Rectal smooth muscle tissue (tissue), 1 donor: ENCODE measurements at regions not wholly inside any gene's neighbourhood (a gene's known extent, or its start where the extent isn't known, plus 50 kb on each side); places are given as distances from the start of the nearest gene placed in this dataset.

Source experiments
- H3K27ac ChIP-seq: one replicate; pipeline ENCODE4 v1.7.0; 2013; ENCODE audit warnings: low read depth, low read length, inconsistent platforms
- H3K27me3 ChIP-seq: one replicate; pipeline ENCODE4 v1.7.0; 2013; ENCODE audit warnings: low read length; ENCODE audit not compliant: control insufficient read depth, insufficient read depth
- H3K36me3 ChIP-seq: one replicate; pipeline ENCODE4 v1.7.0; 2013; ENCODE audit warnings: low read length; ENCODE audit not compliant: control insufficient read depth, insufficient read depth
- H3K4me1 ChIP-seq: one replicate; pipeline ENCODE4 v1.7.0; 2013; ENCODE audit warnings: low read length; ENCODE audit not compliant: control insufficient read depth, insufficient read depth
- H3K4me3 ChIP-seq: one replicate; pipeline ENCODE4 v1.7.0; 2013; ENCODE audit warnings: low read length
- H3K9ac ChIP-seq: one replicate; pipeline ENCODE4 v1.7.0; 2013; ENCODE audit warnings: low read length

DNA sequence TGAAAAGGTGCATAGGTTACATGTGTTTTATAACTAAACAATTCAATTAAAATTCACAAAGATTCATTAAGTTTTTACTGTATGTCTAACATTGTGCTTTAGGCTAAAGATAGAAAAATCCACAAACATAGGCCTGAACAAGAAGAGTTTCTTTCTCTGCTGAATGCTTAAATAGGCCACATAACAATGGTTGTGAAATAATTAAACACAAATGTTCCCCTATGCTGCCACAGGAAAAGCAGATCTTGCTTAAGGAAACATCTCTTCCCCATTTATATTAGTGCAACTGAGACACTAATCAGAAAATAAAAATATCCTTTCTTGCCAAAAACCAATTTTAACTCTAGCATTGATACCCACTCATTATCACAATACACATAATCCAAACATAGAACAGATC lies 725.4 kb upstream of the DPPA4 start:
- no peak overlapping the region for H3K9ac ChIP-seq
- no peak overlapping the region for H3K27ac ChIP-seq
- no peaks in the 10 kb centered on the region for H3K27me3 ChIP-seq

DNA sequence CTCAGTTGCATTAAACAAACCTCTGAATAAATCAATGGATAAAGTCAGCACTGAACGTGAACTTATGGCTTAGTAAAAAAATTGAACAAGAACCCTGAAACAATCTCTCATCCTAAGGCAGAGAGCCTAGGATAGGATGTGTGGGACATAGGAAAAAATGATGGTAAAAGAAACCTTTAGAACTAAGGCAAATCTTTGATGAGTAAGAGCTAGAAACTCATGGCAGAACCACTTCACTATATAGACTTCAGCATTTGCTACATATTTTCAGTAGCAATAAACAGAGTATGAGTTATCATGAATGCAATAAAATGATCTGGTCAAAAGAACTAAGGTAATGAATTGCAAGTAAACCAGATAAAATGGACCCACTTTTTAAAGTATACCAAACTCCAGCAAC lies 725.8 kb upstream of the DPPA4 start:
- Histone ChIP-seq H3K36me3 (no peaks in the 10 kb centered on the region), H3K4me1 (no peaks in the 10 kb centered on the region), H3K9ac (no peak overlapping the region), H3K27ac (no peak overlapping the region), H3K4me3 (no peak overlapping the region), H3K27me3 (no peaks in the 10 kb centered on the region)

More for the DNA sequence above, 725.4 kb upstream of the DPPA4 start:
- H3K36me3 ChIP-seq, result no peaks in the 10 kb centered on the region
- no peak overlapping the region for H3K4me3 ChIP-seq
- H3K4me1 ChIP-seq, result no peaks in the 10 kb centered on the region

DNA sequence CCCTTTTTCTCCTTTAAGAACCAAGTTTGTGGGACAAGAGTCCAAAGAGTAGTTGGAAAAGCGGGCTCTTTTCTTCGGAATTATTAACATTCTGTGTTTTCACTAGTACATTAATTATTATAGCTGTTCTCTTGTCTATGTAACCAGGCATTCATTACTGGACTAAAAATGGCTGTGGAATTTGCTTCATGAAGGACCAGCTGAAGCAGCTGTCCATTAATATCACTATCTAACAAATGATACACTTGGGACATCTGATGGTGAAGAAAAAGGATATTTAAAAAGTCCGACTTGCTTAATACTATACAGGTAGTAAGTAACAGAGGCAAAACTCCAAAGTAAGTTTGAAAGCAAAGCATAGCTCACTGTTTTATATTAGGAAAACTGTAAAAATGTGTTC lies 728.9 kb upstream of the DPPA4 start:
- Histone ChIP-seq H3K4me1 (no peaks in the 10 kb centered on the region), H3K9ac (no peak overlapping the region), H3K27me3 (no peaks in the 10 kb centered on the region), H3K27ac (no peak overlapping the region), H3K4me3 (no peak overlapping the region), H3K36me3 (no peaks in the 10 kb centered on the region)

DNA sequence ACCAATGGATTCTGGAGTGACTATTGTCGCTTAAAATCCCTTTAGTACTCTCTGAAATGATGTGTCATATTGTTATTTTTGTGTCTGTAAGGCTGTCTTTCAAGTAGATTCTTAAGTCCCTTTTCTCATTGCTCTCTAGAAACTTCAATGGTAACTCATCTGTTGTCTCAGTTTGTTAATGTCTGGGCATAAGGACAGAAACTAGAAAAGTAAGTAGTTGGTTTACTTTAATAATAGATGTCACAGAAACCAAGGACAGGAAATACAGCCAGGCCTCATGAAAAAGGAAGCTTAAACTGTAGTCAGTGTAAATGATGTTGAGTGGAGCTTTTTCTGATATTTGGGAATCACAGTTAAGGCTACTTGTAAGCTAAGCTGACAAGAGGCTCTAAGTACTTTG lies 730.2 kb upstream of the DPPA4 start:
- no peaks in the 10 kb centered on the region for H3K4me1 ChIP-seq
- H3K36me3 ChIP-seq, result no peaks in the 10 kb centered on the region
- no peak overlapping the region for H3K4me3 ChIP-seq
- H3K27ac ChIP-seq, result no peak overlapping the region
- H3K27me3 ChIP-seq, result no peaks in the 10 kb centered on the region
- no peak overlapping the region for H3K9ac ChIP-seq

DNA sequence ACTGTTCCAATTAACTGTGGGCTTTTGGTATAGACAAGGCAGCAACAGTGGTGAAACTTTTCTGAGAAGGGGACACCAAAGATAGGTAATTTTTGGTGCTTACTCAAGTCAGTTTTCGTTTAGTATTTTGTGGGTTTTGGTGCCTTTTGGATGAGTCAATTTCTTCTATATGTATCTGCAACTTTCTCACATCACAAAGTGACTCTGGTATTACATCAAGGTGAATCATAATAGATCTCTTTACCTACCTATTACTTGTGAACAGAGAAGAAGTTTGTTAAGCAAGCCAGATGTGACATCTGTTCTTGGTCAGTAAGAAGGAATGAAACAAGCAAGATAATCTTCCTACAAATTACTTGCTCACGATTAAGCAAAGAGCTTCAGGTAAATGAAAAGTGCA lies 732.4 kb upstream of the DPPA4 start:
- no peaks in the 10 kb centered on the region for H3K36me3 ChIP-seq
- no peak overlapping the region for H3K27ac ChIP-seq
- H3K4me3 ChIP-seq, result no peak overlapping the region
- H3K27me3 ChIP-seq, result no peaks in the 10 kb centered on the region
- H3K9ac ChIP-seq, result no peak overlapping the region
- H3K4me1 ChIP-seq, result no peaks in the 10 kb centered on the region

DNA sequence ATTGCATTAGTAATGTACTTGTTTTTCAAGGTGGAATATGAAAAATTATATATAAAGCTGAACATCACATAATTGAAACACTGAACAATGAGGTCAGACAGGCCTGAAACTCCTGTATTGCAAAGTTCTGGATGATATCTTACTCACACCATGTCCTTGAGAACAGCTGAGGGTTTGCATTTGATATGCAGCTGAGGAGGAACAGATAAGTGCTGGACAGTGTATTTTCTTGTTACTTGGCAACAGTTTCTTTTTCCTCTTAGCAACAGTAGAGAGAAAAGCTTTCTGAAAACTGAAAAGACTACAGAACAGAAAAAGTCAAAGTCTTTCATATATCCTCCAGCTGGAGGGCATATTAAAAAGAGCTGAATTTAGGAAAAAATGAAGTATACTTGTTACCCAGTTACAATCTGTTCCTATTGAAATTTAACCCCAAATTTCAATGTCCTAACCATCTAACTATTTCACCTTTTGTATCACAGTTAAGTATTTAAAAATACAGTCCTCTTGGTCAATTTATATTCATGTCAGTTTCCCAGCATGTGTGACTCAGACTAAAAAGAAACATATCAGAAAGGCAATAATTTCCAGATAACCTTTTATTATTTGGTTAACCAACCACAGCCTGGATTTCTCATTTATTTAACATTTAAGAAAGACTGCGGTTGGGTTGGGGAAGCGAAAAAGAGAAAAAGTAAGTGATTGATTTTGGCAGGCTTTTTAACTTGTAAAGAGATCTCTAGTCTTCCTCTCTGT lies 733.0 kb upstream of the DPPA4 start:
- H3K4me1 ChIP-seq, result no peaks in the 10 kb centered on the region
- no peaks in the 10 kb centered on the region for H3K36me3 ChIP-seq
- no peak overlapping the region for H3K27ac ChIP-seq
- no peak overlapping the region for H3K4me3 ChIP-seq
- H3K27me3 ChIP-seq, result no peaks in the 10 kb centered on the region
- H3K9ac ChIP-seq, result no peak overlapping the region

DNA sequence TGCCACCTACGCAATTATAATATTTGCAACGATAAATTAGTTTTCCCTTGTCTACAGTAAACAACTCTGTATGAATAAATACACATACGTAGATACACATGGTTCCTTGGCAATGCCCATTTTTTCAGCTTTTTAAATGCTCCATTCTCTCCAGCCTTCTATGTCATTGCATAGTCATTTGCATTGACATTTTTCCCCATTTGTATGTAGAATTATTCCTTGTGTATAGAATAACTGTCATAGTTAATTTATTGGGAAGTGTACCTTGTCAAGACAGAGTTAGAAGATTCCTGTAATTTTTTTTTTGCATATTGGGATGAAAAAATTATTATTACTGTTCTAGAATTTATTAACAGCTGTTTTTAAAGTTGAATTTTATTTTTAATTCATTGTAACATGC lies 736.7 kb upstream of the DPPA4 start:
- Histone ChIP-seq H3K4me3 (no peak overlapping the region), H3K9ac (no peak overlapping the region), H3K36me3 (no peaks in the 10 kb centered on the region), H3K27ac (no peak overlapping the region), H3K27me3 (no peaks in the 10 kb centered on the region), H3K4me1 (no peaks in the 10 kb centered on the region)

DNA sequence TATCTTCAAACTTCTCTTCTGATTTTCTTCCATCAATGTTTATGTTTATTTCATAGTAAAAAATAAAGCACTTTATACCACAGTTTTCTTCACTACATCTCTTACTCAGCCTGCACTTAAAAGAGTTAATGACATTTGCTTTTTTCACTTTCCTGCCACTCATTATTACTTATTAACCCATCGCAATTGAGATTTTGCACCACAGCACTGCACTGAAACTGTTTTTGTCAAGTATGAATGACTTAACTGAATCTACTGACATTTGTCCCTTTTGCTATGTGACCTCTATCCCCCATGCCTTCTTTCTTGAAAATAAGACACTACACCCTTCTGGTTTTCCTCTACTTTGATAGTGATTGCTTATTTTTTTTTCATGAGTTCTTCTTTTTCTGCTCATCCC lies 739.7 kb upstream of the DPPA4 start:
- Histone ChIP-seq H3K36me3 (no peaks in the 10 kb centered on the region), H3K27me3 (no peaks in the 10 kb centered on the region), H3K9ac (no peak overlapping the region), H3K4me1 (no peaks in the 10 kb centered on the region), H3K4me3 (no peak overlapping the region), H3K27ac (no peak overlapping the region)

DNA sequence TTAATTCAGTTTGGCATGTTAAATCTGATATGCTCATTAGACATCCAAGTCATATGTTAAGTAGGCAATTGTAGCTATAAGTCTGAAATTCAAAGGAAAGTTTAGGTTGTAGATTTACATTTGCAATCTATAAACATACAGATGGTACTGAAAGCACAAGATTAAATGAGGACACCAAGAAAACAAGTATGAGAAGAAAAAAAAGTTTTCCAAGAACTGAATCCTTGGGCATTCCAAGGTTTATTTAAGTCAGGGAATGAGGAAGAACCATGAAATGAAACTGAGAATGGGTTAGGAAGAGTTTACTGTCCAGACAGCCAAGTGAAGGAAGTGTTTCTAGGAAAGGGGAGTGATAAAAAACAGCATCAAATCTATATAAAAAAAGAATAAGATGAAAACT lies 756.1 kb upstream of the DPPA4 start:
- Histone ChIP-seq H3K4me1 (no peaks in the 10 kb centered on the region), H3K27ac (no peak overlapping the region), H3K27me3 (no peaks in the 10 kb centered on the region), H3K9ac (no peak overlapping the region), H3K4me3 (no peak overlapping the region), H3K36me3 (no peaks in the 10 kb centered on the region)

DNA sequence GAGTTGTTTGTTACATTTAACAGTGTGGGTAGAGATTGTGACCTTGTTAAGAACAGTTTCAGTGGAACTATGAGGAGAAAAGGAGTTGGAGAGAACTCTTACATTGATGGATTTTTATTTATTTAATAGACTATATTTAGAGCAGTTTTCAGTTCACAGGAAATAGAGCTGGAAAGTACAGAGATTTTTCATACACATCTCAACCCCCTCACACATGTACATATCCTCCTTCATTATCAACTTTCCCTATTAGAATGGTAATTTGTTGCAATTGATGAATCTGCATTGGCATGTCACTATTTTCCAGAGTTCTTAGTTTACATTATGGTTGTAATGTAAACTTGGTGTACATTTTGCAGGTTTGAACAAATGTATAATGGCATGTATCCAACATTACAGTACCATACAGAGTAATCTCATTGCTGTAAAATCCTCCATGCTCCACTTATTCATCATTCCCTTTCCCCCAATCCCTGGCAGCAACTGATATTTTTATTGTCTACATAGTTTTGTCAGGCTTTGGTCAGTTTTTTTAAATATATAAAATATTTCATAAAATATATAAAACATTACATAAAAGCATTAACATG lies 756.6 kb upstream of the DPPA4 start:
- Histone ChIP-seq H3K4me3 (no peak overlapping the region), H3K36me3 (no peaks in the 10 kb centered on the region), H3K27me3 (no peaks in the 10 kb centered on the region), H3K4me1 (no peaks in the 10 kb centered on the region), H3K27ac (no peak overlapping the region), H3K9ac (no peak overlapping the region)

DNA sequence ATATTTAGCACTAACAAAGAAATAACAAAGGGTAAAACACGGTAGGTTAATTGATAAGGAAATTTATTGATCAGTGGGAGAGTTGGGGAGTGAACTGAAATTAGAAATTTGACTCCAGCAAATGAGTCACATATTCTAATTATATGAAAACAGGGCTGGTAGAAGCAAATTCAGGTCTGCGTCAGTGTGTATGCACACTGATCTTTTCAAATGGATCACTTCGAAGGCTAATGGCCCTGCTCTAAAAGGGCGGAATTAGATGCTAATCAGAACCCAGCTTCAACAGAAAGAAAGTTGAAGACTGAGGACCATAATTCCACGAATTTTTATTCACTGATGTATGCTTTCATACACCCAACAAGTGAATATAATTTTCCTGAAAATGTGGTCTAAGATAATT lies 762.4 kb upstream of the DPPA4 start:
- Histone ChIP-seq H3K27ac (no peak overlapping the region), H3K4me3 (no peak overlapping the region), H3K36me3 (no peaks in the 10 kb centered on the region), H3K9ac (no peak overlapping the region), H3K4me1 (no peaks in the 10 kb centered on the region), H3K27me3 (no peaks in the 10 kb centered on the region)

DNA sequence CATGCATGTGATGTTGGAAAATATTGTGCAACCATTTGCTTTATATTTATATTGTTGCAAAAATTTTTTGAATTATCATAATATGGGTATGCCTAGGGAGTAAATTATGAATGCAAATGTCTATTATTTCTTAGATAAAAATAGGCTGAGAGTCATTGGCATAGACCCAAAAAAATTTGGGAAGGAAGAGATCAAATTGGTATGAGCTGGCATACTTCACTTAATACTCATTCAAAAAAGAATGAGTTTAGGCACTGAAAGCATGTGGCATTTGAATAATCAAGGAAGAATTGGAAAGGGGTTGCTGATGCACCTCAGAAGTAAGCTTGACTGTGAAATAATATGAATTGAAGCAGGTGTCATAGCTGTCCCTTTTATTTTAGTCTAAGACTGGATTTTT lies 764.0 kb upstream of the DPPA4 start:
- H3K27ac ChIP-seq, result no peak overlapping the region
- H3K4me3 ChIP-seq, result no peak overlapping the region
- no peaks in the 10 kb centered on the region for H3K4me1 ChIP-seq
- no peak overlapping the region for H3K9ac ChIP-seq
- H3K36me3 ChIP-seq, result no peaks in the 10 kb centered on the region
- no peaks in the 10 kb centered on the region for H3K27me3 ChIP-seq

DNA sequence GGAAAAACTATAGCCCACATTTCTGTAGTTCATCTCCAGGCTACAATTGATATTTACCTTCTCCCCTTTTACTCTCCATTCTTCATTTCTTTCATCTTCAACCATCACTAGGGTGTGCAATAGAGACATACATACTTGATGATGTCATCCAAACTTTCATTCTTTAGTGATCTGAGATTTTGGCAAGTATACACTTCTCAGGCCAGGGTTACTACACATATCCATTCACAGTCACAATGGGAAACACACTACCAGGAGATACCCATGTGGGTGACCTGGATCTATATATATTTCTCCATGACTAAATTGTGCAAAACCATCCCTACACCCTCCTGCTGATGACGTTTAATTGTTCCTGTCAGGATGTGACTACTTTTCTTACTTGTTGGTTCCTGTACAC lies 769.5 kb upstream of the DPPA4 start:
- no peak overlapping the region for H3K9ac ChIP-seq
- no peak overlapping the region for H3K27ac ChIP-seq
- H3K4me1 ChIP-seq, result no peaks in the 10 kb centered on the region
- H3K27me3 ChIP-seq, result no peaks in the 10 kb centered on the region
- H3K4me3 ChIP-seq, result no peak overlapping the region
- H3K36me3 ChIP-seq, result no peaks in the 10 kb centered on the region
